K562 (cell line): ENCODE measurements at regions not wholly inside any gene's neighbourhood (a gene's known extent, or its start where the extent isn't known, plus 50 kb on each side); places are given as distances from the start of the nearest gene placed in this dataset.

Experiments used
- REST ChIP-seq, 2 experiments: fragments of 450-650 bp; formaldehyde crosslinking in 1 of 2; IDR thresholded peaks; 2 replicates each; pipeline versions ENCODE4 v1.4.0 to v1.6.1; 2014 to 2020; ENCODE audit warnings: mild to moderate bottlenecking in 2 of 2, borderline replicate concordance in 1 of 2, low read depth in 1 of 2
- ZNF407 ChIP-seq: fragments of 450-650 bp; IDR thresholded peaks from 2 replicates; pipeline ENCODE4 v1.6.1; 2016; ENCODE audit warnings: low read depth

- TF ChIP-seq ZNF407, result no peak
- TF ChIP-seq REST (IDR thresholded peaks at IDR 0.05; ENCODE audit: borderline replicate concordance), result peak; percentile 3; the same call in 1 of the 2 replicates
- no peak for TF ChIP-seq REST (CRISPR knock-in tag; IDR thresholded peaks at IDR 0.05; ENCODE audit: low read depth)
These were observed 331.0 kb upstream of the CCL2 start (continued) for GRCh38 chr17:33924104-33924503.
